ENCODE measurements at regions not wholly inside any gene's neighbourhood (a gene's known extent, or its start where the extent isn't known, plus 50 kb on each side); places are given as distances from the start of the nearest gene placed in this dataset.
"Not testable (repeated sequence)": the region's sequence is repeated elsewhere in the genome, so short reads cannot be mapped to it uniquely, and the experiment has no call there.

- no peak for DNase-seq
Measured at GRCh38 chr13:80830431-80830830, 489.5 kb upstream of the SPRY2 start.

GRCh38 chr13:80828759-80829158, 487.8 kb upstream of the SPRY2 start:
- no peak for DNase-seq

- no peak for DNase-seq
Measured at GRCh38 chr13:80825276-80825675, 484.4 kb upstream of the SPRY2 start.

GRCh38 chr13:80824229-80824628, 483.3 kb upstream of the SPRY2 start:
- DNase-seq: no peak

GRCh38 chr13:80823472-80823871, 482.5 kb upstream of the SPRY2 start:
- DNase-seq: no peak

- DNase-seq: no peak
Measured at GRCh38 chr13:80821466-80821865, 480.5 kb upstream of the SPRY2 start.

- DNase-seq: no peak
Measured at GRCh38 chr13:80817979-80818378, 477.1 kb upstream of the SPRY2 start.

GRCh38 chr13:80814541-80814940, 473.6 kb upstream of the SPRY2 start:
- no peak for DNase-seq

GRCh38 chr13:80810294-80810693, 469.4 kb upstream of the SPRY2 start:
- not testable (repeated sequence) for DNase-seq

GRCh38 chr13:80802946-80803345, 462.0 kb upstream of the SPRY2 start:
- DNase-seq: no peak

GRCh38 chr13:80798576-80799133, 457.7 kb upstream of the SPRY2 start:
- no peak for DNase-seq

- DNase-seq: no peak
Measured at GRCh38 chr13:80787604-80788003, 446.7 kb upstream of the SPRY2 start.

- DNase-seq: peak; percentile 71
Measured at GRCh38 chr13:80783926-80784565, 443.1 kb upstream of the SPRY2 start.

GRCh38 chr13:80782441-80782840, 441.5 kb upstream of the SPRY2 start:
- DNase-seq: no peak

- DNase-seq: no peak
Measured at GRCh38 chr13:80778297-80778696, 437.4 kb upstream of the SPRY2 start.

GRCh38 chr13:80757694-80758093, 416.8 kb upstream of the SPRY2 start:
- no peak for DNase-seq

- DNase-seq: no peak
Measured at GRCh38 chr13:80755910-80756309, 415.0 kb upstream of the SPRY2 start.

- no peak for DNase-seq
Measured at GRCh38 chr13:80754441-80754840, 413.5 kb upstream of the SPRY2 start.

GRCh38 chr13:80753866-80754265, 412.9 kb upstream of the SPRY2 start:
- DNase-seq: no peak

- no peak for DNase-seq
Measured at GRCh38 chr13:80751854-80752253, 410.9 kb upstream of the SPRY2 start.

- DNase-seq: no peak
Measured at GRCh38 chr13:80744147-80744914, 403.4 kb upstream of the SPRY2 start.

- DNase-seq: peak; percentile 19
Measured at GRCh38 chr13:80742033-80742432, 401.1 kb upstream of the SPRY2 start.

- no peak for DNase-seq
Measured at GRCh38 chr13:80740071-80740470, 399.1 kb upstream of the SPRY2 start.
